A673 (cell line): ENCODE measurements at regions not wholly inside any gene's neighbourhood (a gene's known extent, or its start where the extent isn't known, plus 50 kb on each side); places are given as distances from the start of the nearest gene placed in this dataset.
"Not testable (repeated sequence)": the region's sequence is repeated elsewhere in the genome, so short reads cannot be mapped to it uniquely, and the experiment has no call there.

Source experiments
- BruUV-seq: library from RNA; stranded (reverse); fragments of 400-500 nt; replicated peaks from 2 replicates; lab custom pipeline; 2021; lab: Mats Ljungman, UMichigan
- CTCF ChIA-PET: fragments of 300-600 bp; sonication (Branson Sonifier 250); formaldehyde crosslinking; loops from one replicate; lab custom pipeline; 2022; ENCODE audit warnings: antibody characterized with exemption; lab: Charles Lee
- POLR2A ChIA-PET: fragments of 300-600 bp; sonication (Branson Sonifier 250); formaldehyde crosslinking; loops from one replicate; lab custom pipeline; 2022; ENCODE audit warnings: antibody characterized with exemption; ENCODE audit not compliant: low non-redundant PET; lab: Charles Lee
- DNase-seq: peaks from one replicate; pipeline ENCODE4 v3.0.0-alpha.2; 2015; ENCODE audit warnings: low spot score
- H3K27ac ChIP-seq: fragments of 200-600 bp; sonication (generic); 2 replicates; pipeline ENCODE4 v1.5.1; 2016; ENCODE audit warnings: mixed run types, low read depth, mild to moderate bottlenecking, mixed read lengths, antibody characterized with exemption, low read length; ENCODE audit not compliant: poor library complexity, severe bottlenecking
- H3K27me3 ChIP-seq: fragments of 200-600 bp; sonication (generic); replicated peaks from 2 replicates; pipeline ENCODE4 v1.6.1; 2017; ENCODE audit warnings: mixed run types, low read depth, mild to moderate bottlenecking, mixed read lengths, antibody characterized with exemption, low read length; ENCODE audit not compliant: insufficient read depth, poor library complexity
- H3K36me3 ChIP-seq: fragments of 200-600 bp; sonication (generic); 2 replicates; pipeline ENCODE4 v1.6.1; 2016; ENCODE audit warnings: mixed run types, mild to moderate bottlenecking, mixed read lengths, antibody characterized with exemption, low read length; ENCODE audit not compliant: insufficient read depth, poor library complexity, severe bottlenecking
- H3K4me1 ChIP-seq: fragments of 200-600 bp; sonication (generic); 2 replicates; pipeline ENCODE4 v1.6.1; 2017; ENCODE audit warnings: mixed run types, mild to moderate bottlenecking, mixed read lengths, antibody characterized with exemption, low read length; ENCODE audit not compliant: insufficient read depth, poor library complexity, severe bottlenecking
- H3K4me3 ChIP-seq: fragments of 200-600 bp; sonication (generic); 2 replicates; pipeline ENCODE4 v1.5.1; 2016; ENCODE audit warnings: low read depth, mixed run types, mild to moderate bottlenecking, mixed read lengths, low read length; ENCODE audit not compliant: poor library complexity, severe bottlenecking
- H3K9me3 ChIP-seq: fragments of 200-600 bp; sonication (generic); 2 replicates; pipeline ENCODE4 v1.6.1; 2016; ENCODE audit warnings: mixed run types, low read depth, mild to moderate bottlenecking, mixed read lengths, antibody characterized with exemption, low read length; ENCODE audit not compliant: poor library complexity, severe bottlenecking
- CTCF ChIP-seq: fragments of 300-800, 200-600 bp; sonication (generic); conservative IDR thresholded peaks from 2 replicates; pipeline ENCODE4 v1.5.1; 2017; ENCODE audit warnings: low read depth, mild to moderate bottlenecking, antibody characterized with exemption, low read length, moderate library complexity, mixed read lengths
- EZH2 ChIP-seq: fragments of 200-600 bp; sonication (generic); IDR thresholded peaks from 2 replicates; pipeline ENCODE4 v1.6.1; 2017; ENCODE audit warnings: borderline replicate concordance, low read depth, mild to moderate bottlenecking, mixed read lengths, antibody characterized with exemption, low read length; ENCODE audit not compliant: poor library complexity, severe bottlenecking
- intact Hi-C: fragments of 100-400 bp; cut with micrococcal nuclease; formaldehyde crosslinking; loops from one replicate; pipeline ENCODE4 v1.10.0; 2022; ENCODE audit not compliant: unreplicated experiment

- Histone ChIP-seq H3K4me1 (no peaks in the 10 kb centered on the region), H3K27me3 (no peaks in the 10 kb centered on the region), H3K36me3 (no peaks in the 10 kb centered on the region), H3K9me3 (no peaks in the 10 kb centered on the region), H3K27ac (no peak overlapping the region), H3K4me3 (no peak overlapping the region)
- TF ChIP-seq CTCF (no peak), EZH2 (no peak)
- DNase-seq, result no peak
- CTCF ChIA-PET, result no interaction called here
- no TSS peak for BruUV-seq
- POLR2A ChIA-PET, result no interaction called here
- intact Hi-C loops, result no loop called here
Observed at GRCh38 chr14:83713732-83714131, 1816.2 kb upstream of the FLRT2 start.

- TF ChIP-seq EZH2, result no peak
- TF ChIP-seq CTCF, result no peak
- no peaks in the 10 kb centered on the region for H3K9me3 ChIP-seq
- intact Hi-C loops, result no loop called here
- DNase-seq, result no peak
- H3K36me3 ChIP-seq, result no peaks in the 10 kb centered on the region
- no peaks in the 10 kb centered on the region for H3K27me3 ChIP-seq
- H3K4me1 ChIP-seq, result no peaks in the 10 kb centered on the region
- ChIA-PET POLR2A (no interaction called here), CTCF (no interaction called here)
- no TSS peak for BruUV-seq
- no peak overlapping the region for H3K27ac ChIP-seq
- no peak overlapping the region for H3K4me3 ChIP-seq
Observed at GRCh38 chr14:83714151-83714550, 1815.8 kb upstream of the FLRT2 start.

GRCh38 chr14:83719435-83719834 lies 1810.5 kb upstream of the FLRT2 start:
- POLR2A ChIA-PET, BruUV-seq: not testable (repeated sequence)

GRCh38 chr14:83733670-83734069 lies 1796.3 kb upstream of the FLRT2 start:
- intact Hi-C loops, result no loop called here
- CTCF ChIA-PET, result no interaction called here
- POLR2A ChIA-PET, result no interaction called here

More at GRCh38 chr14:83719435-83719834, 1810.5 kb upstream of the FLRT2 start:
- intact Hi-C loops, H3K4me3 ChIP-seq, H3K4me1 ChIP-seq, DNase-seq, H3K27me3 ChIP-seq, H3K36me3 ChIP-seq, H3K9me3 ChIP-seq, CTCF ChIA-PET, H3K27ac ChIP-seq: not testable (repeated sequence)

More at GRCh38 chr14:83733670-83734069, 1796.3 kb upstream of the FLRT2 start:
- Histone ChIP-seq H3K4me1 (no peaks in the 10 kb centered on the region), H3K4me3 (no peak overlapping the region), H3K27me3 (no peaks in the 10 kb centered on the region), H3K27ac (no peak overlapping the region), H3K9me3 (no peaks in the 10 kb centered on the region), H3K36me3 (no peaks in the 10 kb centered on the region)
- no peak for DNase-seq
- BruUV-seq, result no TSS peak
- TF ChIP-seq EZH2 (no peak), CTCF (no peak)
